Fibroblast of the conjunctiva (primary cell): ENCODE measurements at regions not wholly inside any gene's neighbourhood (a gene's known extent, or its start where the extent isn't known, plus 50 kb on each side); places are given as distances from the start of the nearest gene placed in this dataset.
A peak's percentile ranks its signal among the peaks of the same experiment; 100 is the strongest.
"Not testable (repeated sequence)": the region's sequence is repeated elsewhere in the genome, so short reads cannot be mapped to it uniquely, and the experiment has no call there.

Experiments
- DNase-seq: peaks from one replicate; pipeline ENCODE4 v3.0.0-alpha.2; 2010; ENCODE audit warnings: low read depth

DNA sequence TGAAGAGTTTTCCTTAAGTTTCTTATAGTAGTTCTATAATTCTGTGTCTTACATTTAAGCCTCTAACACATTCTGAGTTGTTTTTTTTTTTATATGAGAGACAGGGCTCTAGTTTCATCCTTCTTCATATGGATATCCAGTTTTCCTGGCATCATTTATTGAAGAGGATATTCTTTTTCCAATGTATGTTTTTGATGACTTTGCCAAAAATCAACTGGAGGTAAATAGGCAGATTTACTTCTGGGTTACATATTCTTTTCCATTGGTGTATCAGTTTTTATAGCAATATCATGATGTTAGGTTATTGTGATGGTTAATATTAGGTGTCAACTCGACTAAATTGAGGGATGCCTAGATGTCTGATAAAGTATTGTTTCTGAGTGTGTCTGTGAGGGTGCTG lies 650.7 kb upstream of the GRID2 start:
- no peak for DNase-seq

DNA sequence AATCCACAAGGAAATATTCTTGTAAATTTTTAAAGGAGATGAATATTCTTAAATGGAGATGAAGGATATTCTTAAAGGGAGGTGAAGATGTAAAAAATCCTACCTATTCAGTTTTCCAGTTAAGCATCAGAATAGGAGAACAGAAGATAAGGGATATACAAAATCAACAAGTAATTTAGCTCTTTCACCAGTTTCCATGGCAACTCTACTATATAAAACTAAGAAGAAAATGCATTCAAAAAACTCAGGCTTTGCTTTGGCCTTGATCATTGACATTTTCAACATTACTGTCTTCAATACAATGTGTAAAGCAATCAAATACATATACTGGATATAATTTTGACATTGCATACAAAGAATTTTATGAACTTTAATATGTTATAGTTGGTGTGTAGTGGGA lies 622.7 kb upstream of the GRID2 start:
- no peak for DNase-seq

GRCh38 chr4:91681544-91681943 lies 622.2 kb upstream of the GRID2 start:
- no peak for DNase-seq

DNA sequence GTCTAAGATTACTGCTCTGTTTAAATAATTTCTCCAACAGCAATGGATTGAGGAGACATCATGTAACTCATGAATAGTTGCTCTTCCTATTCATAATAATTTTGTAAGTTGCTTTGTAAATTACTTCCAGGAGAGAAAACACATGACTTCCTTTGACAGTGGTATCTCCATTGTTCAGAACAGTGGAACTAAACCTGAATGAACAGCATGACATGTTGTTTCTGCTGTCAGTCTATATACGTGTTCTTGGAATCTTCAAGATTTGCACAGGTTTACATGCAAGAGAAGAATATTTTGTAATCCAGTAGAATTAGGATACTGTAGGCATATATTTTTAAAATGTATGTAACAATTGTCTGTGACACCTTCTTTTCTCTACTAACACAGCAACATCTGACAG lies 618.8 kb upstream of the GRID2 start:
- no peak for DNase-seq

DNA sequence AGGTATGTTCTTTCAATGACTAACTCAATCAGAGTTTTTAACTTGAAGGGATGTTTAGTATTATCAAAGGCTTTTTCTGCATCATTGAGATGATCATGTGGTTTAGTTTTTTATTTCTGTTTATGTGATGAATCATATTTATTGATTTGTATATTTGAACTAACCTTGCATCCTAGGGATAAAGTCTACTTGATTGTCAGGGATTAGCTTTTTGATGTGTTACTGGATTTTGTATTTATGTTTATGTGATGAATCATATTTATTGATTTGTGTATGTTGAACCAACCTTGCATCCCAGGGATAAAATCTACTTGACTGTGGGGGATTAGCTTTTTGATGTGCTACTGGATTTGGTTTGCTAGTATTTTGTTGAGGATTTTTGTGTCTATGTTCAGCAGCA lies 615.4 kb upstream of the GRID2 start:
- no peak for DNase-seq

DNA sequence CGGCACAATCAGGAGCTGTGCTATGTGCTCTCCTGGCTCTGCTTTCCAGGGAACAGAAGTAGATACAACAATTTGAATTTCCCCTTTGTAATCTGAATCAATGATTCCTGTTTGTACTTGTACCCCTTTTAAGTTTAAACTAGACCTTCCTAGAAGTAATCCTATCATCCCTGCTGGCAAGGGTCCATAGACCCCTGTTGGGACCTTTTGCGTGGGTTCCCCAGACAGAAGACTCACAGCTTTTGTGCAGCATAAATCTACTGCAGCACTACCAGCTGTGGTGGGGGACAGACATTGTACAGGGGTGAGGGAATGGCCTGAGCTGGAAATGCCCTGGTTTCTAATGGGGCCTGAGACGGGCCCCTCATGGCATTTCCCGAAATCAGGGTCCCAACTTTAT lies 604.1 kb upstream of the GRID2 start:
- DNase-seq = not testable (repeated sequence)

- DNase-seq = no peak
Observed at GRCh38 chr4:91729851-91730250, 573.9 kb upstream of the GRID2 start.

GRCh38 chr4:91734682-91735081 lies 569.1 kb upstream of the GRID2 start:
- DNase-seq = no peak

GRCh38 chr4:91738831-91739230 lies 564.9 kb upstream of the GRID2 start:
- not testable (repeated sequence) for DNase-seq

GRCh38 chr4:91746551-91746950 lies 557.2 kb upstream of the GRID2 start:
- no peak for DNase-seq

DNA sequence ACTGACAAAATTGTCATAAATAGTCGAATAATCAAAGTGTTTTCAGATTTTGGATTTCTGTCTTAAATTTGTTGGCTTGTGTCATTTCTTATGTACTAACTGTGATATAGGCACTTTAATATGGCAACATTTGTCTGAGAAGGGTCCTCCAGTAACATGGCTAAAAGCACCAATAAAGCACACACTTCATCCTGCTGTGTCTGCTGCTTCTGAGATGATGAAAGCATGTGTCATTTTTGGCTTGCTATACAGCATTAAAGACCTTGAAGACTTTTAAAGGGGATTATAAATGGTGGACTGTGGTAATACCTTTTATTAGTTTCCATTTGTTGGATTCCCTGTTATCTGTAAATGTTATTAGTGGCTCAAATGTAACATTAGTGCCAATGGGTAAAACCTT lies 551.8 kb upstream of the GRID2 start:
- no peak for DNase-seq

GRCh38 chr4:91754716-91755115 lies 549.0 kb upstream of the GRID2 start:
- no peak for DNase-seq

DNA sequence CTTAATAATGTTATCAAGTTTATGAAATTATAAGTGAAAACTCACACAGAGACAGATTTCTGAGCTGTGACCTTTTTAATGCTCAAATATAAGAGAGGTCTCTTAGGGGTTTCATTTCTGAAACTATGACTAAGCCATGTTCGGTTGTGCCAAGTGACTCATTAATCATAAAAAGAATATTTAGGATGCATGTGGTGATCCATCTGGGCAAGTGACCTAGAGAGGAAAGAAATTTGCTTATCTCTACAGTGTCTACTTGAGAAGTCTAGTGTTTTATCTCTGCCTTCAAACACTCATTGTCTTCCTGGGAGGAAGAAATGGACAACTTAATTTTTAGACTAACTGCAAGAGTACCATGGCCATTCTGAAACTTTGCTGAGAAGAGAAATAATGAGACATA lies 545.3 kb upstream of the GRID2 start:
- peak; percentile 36 for DNase-seq

DNA sequence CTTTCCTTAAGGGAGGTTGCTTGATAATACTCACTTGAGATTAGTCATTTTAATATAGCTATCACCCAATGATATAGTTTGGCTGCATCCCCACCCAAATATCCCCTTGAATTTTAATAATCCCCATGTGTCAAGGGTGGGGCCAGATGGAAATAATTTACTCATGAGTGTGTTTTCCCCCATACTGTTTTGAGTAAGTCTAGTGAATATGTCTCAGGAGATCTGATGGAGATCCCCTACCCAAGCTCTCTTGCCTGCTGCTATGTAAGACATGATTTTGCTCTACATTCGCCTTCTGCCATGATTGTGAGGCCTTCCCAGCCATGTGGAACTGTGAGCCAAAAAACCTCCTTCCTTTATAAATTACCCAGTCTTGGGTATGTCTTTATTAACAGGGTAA lies 539.7 kb upstream of the GRID2 start:
- DNase-seq = no peak

DNA sequence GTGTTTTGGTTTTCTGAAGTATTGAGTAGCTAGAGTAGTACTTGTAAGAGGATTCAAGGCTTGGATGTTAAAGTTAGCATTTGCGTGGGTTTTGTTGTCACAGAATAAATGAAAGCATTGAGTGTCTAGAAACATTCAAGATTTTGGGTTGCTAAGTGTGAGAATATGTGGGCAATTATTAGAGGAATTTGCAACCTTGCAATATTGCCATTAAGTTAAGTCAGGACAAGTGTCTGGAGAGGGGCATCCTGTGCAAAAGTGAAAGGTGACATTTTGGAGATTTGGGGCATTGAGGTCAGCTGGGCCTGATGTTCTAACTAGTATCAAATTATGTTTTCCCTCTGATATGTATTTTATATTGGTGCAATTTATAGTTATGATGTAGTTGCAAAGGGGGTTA lies 533.9 kb upstream of the GRID2 start:
- no peak for DNase-seq

DNA sequence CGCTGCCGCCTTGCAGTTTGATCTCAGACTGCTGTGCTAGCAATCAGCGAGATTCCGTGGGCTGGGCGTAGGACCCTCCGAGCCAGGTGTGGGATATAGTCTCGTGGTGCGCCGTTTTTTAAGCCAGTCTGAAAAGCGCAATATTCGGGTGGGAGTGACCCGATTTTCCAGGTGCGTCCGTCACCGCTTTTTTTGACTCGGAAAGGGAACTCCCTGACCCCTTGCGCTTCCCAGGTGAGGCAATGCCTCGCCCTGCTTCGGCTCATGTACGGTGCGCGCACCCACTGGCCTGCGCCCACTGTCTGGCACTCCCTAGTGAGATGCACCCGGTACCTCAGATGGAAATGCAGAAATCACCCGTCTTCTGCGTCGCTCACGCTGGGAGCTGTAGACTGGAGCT lies 512.1 kb upstream of the GRID2 start:
- DNase-seq = not testable (repeated sequence)

DNA sequence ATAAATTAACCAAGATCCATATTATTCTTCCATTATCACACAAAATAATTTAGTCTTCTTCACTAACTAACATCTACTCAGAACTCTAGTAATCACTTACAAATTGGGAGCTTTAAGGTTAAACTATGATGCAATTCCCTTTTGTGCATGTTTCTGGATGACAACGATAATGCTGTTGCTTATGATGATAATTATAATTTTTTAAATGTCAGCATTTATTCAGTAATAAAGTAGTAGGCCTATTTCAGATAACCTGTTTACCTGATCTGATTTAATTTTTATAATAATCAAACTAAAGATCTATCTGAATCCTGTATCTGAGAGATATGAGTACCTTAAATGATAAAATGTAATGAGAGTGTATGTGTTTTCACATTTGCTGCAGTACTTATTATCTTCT lies 507.8 kb upstream of the GRID2 start:
- DNase-seq = no peak

DNA sequence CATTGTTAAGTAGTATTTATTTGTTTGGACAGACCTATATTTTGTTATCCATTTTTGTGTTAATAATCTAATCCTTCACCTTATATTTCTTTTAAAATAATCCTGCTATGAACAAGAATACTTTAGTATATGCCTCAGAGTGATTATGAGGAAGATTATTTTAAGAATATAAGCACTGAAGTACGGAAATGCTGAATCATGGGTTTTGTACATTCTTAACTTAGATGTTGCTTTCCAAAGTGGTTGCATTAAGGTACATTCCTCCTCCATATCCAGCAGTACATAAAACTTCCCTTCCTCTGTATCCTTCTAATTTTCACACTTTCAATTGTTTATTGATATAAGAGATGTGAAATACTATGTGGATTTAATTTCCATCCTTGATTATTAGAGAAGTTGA lies 491.4 kb upstream of the GRID2 start:
- DNase-seq = no peak

DNA sequence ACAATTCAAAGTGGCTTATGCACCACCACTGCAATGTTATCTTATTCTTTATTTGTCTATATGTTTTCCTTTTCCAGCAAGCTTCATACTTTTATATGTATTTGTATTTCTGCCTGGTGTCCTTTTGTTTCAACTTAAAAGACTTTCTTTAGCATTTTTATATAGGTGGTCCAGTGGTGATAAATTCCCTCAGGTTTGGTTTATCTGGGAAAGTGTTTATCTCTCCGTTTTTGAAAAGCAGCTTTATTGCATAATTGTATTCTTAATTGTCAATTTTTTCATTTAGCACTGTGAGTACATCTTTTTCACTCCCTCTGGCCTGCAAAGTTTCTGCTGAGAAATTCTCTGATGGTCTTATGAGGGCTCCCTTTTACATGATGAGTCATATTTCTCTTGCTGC lies 479.0 kb upstream of the GRID2 start:
- no peak for DNase-seq

GRCh38 chr4:91826186-91826585 lies 477.6 kb upstream of the GRID2 start:
- peak; percentile 23 for DNase-seq

- no peak for DNase-seq
Observed at GRCh38 chr4:91827914-91828313, 475.9 kb upstream of the GRID2 start.

DNA sequence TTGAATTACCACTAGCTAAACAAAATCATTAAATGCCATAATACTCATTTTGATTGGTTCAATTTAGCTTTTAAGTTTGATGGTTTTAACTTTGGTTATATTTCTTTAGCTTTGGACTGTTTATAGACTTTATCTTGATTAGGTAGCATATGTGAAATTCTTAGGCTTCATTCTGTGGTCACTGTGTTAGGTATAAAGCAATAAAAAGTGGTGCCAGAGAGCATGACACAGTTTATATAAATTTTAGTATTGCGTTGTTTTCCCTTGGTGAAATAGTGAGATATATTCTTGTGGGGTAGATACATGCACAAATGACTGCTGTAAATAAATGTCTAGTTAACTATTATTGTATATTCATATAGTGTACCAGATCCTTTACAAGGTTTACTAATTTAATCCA lies 474.2 kb upstream of the GRID2 start:
- DNase-seq = no peak

GRCh38 chr4:91830681-91831395 lies 472.9 kb upstream of the GRID2 start:
- DNase-seq = no peak

- no peak for DNase-seq
Observed at GRCh38 chr4:91837608-91838029, 466.1 kb upstream of the GRID2 start.
